AG04450 (cell line): ENCODE measurements at regions not wholly inside any gene's neighbourhood (a gene's known extent, or its start where the extent isn't known, plus 50 kb on each side); places are given as distances from the start of the nearest gene placed in this dataset.

Experiments
- CTCF ChIA-PET: fragments of 300-600, 350-600 bp; formaldehyde crosslinking; extraction: SDS; loops from one replicate; lab custom pipeline; 2022; ENCODE audit warnings: antibody characterized with exemption, inconsistent platforms; lab: Charles Lee
- POLR2A ChIA-PET: fragments of 350-600 bp; formaldehyde crosslinking; extraction: SDS; loops from one replicate; lab custom pipeline; 2021; ENCODE audit warnings: antibody characterized with exemption, inconsistent platforms; lab: Yijun Ruan, JAX
- DNase-seq: peaks from one replicate; pipeline ENCODE4 v3.0.0-alpha.2; 2011; ENCODE audit warnings: low read depth, low spot score
- H3K27ac ChIP-seq: one replicate; pipeline ENCODE4 v1.5.1; 2012; ENCODE audit warnings: low read depth, low read length, control low read depth
- H3K27me3 ChIP-seq: one replicate; pipeline ENCODE4 v1.6.0; 2012; ENCODE audit warnings: low read length; ENCODE audit not compliant: control insufficient read depth, insufficient read depth
- H3K4me3 ChIP-seq: 2 replicates; pipeline ENCODE4 v1.5.1; 2011; ENCODE audit warnings: mild to moderate bottlenecking, low read depth, low read length, control low read depth
- H3K9me3 ChIP-seq: 2 replicates; pipeline ENCODE4 v1.5.1; 2012; ENCODE audit warnings: low read length; ENCODE audit not compliant: control insufficient read depth, insufficient read depth
- TF ChIP-seq, protein P1 (sequence below): IDR thresholded peaks from 2 replicates; pipeline ENCODE4 v1.5.1; 2011; ENCODE audit warnings: low read depth, low read length, control low read depth, inconsistent platforms

DNA sequence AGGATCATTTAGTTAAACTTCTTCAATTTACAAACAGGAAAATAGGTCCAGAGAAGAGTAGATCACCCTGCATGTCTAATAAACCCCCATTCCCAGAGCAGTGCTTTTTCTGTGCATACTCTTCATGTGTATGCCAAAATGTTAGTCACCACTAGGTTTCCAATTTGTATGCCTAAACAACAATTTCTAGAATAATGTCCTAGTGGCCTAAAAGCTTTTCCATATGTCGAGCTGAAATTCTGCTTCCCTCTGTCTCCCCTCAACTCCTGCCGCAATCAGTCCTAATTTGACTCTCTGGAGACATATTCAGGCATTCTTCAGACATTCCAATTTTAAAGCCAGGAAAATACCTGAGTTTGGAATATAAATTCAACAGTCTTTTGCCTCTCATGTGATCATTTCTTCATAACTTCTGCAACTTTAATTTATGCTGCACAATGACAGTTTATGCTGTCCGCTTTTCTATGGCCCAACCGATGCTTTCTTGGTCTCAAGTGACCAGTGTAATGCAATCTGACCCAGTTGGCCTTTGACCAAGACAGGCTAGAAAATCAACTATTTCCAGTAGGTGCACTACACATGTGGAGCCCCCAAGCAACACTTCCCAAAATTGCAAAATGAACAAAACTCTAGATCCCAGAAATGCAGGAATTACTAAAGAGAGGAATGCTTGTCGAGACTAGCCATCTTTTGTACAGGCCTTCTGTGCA is 122.9 kb upstream of the FMR1 start:
- TF ChIP-seq, protein P1, sequence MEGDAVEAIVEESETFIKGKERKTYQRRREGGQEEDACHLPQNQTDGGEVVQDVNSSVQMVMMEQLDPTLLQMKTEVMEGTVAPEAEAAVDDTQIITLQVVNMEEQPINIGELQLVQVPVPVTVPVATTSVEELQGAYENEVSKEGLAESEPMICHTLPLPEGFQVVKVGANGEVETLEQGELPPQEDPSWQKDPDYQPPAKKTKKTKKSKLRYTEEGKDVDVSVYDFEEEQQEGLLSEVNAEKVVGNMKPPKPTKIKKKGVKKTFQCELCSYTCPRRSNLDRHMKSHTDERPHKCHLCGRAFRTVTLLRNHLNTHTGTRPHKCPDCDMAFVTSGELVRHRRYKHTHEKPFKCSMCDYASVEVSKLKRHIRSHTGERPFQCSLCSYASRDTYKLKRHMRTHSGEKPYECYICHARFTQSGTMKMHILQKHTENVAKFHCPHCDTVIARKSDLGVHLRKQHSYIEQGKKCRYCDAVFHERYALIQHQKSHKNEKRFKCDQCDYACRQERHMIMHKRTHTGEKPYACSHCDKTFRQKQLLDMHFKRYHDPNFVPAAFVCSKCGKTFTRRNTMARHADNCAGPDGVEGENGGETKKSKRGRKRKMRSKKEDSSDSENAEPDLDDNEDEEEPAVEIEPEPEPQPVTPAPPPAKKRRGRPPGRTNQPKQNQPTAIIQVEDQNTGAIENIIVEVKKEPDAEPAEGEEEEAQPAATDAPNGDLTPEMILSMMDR = no peak
- ChIA-PET POLR2A (no interaction called here), CTCF (no interaction called here)
- Histone ChIP-seq H3K4me3 (no peak overlapping the region), H3K27ac (no peak overlapping the region), H3K9me3 (no peaks in the 10 kb centered on the region), H3K27me3 (no peaks in the 10 kb centered on the region)
- DNase-seq = no peak

DNA sequence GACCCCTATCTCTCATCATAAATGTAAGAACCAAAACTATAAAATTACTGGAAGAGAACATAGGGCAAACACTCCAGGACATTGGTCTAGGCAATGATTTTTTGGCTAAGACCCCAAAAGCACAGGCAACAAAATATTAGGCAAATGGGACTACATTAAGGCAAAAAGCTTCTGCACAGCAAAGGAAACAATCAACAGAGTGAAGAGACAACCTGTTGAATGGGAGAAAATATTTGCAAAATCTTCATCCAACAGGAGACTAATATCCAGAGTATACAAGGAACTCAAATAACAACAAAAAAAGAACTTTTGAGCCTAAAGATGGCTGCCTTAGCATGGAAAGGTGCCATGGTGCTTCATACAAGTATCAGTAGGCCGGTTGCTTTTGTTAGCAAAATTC is 111.1 kb upstream of the FMR1 start:
- H3K27me3 ChIP-seq = no peaks in the 10 kb centered on the region
- H3K27ac ChIP-seq = no peak overlapping the region
- H3K4me3 ChIP-seq = no peak overlapping the region
- ChIA-PET CTCF (no interaction called here), POLR2A (no interaction called here)
- TF ChIP-seq, protein P1 = no peak
- no peak for DNase-seq
- no peaks in the 10 kb centered on the region for H3K9me3 ChIP-seq

DNA sequence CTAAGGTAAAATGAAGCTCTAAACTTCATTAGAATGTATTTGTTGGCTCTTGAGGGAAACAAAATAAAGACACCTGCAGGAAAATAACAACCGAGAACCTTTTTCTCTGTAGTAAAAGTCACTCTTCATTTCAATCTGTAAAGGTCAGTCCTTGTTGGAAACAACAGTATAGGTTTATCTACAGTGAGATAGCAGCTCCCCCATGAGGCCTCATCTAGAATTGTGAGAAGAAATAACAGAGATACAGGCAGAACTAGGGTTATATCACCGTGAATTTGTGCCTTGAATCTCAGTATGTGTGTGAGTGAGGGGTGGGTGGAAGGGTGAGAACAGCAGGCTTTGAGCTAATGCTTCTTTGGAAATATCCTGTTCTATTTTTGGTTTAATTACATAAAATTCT is 107.8 kb upstream of the FMR1 start:
- TF ChIP-seq, protein P1 = no peak
- no peak for DNase-seq
- no peaks in the 10 kb centered on the region for H3K27me3 ChIP-seq
- no peak overlapping the region for H3K27ac ChIP-seq
- ChIA-PET POLR2A (no interaction called here), CTCF (no interaction called here)
- H3K4me3 ChIP-seq = no peak overlapping the region
- no peaks in the 10 kb centered on the region for H3K9me3 ChIP-seq

DNA sequence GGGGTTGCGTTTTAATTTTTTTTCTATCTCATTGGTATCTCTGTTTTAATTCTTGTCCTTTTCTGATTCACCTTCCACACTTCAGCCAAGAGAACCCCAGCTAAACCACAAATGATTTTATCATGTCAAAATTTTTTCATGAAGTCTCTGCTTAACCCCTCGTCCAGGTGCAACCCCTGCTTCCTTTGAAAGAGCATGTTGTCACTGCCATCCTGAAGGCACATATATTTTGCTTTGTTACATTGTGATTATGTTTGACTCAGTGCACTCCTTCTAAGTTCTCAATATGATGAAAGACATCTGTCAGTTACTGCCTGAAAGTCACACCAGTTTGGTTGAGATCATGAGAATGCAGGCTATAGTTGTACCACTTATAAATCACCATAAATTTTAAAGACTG is 99.9 kb upstream of the FMR1 start:
- Histone ChIP-seq H3K9me3 (no peaks in the 10 kb centered on the region), H3K27ac (no peak overlapping the region), H3K4me3 (no peak overlapping the region), H3K27me3 (no peaks in the 10 kb centered on the region)
- CTCF ChIA-PET = no interaction called here
- TF ChIP-seq, protein P1 = no peak
- POLR2A ChIA-PET = no interaction called here
- DNase-seq = no peak

DNA sequence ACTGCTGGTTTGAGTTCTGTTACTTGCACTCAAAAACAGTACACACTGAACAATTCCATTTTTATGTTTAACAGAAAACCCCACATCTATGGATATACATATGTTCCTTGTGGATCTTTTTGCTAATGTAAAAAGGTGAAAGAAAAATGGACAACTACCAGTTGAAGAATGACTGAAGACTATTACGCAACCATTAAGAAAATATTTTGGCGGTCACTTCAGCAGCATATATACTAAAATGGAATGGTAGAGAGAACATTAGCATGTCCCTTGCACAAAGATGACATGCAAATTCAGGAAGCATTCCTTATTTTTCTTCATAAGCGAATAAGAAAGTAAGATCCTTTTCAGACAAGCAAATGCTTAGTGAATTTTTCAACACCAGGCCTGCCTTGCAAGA is 84.6 kb upstream of the FMR1 start:
- DNase-seq = no peak
- Histone ChIP-seq H3K27ac (no peak overlapping the region), H3K9me3 (peaks cover 5% of the 10 kb centered on the region; the same call in 1 of the 2 replicates), H3K27me3 (no peaks in the 10 kb centered on the region), H3K4me3 (no peak overlapping the region)
- ChIA-PET CTCF (no interaction called here), POLR2A (no interaction called here)
- TF ChIP-seq, protein P1 = no peak
